Right lobe of liver (tissue), 4 donors: ENCODE measurements at regions not wholly inside any gene's neighbourhood (a gene's known extent, or its start where the extent isn't known, plus 50 kb on each side); places are given as distances from the start of the nearest gene placed in this dataset.

ENCODE experiments used
- POLR2A ChIP-seq: fragments of 450-650 bp; IDR thresholded peaks from one replicate; pipeline ENCODE4 v1.6.1; 2017; ENCODE audit warnings: antibody characterized with exemption, mild to moderate bottlenecking
- TF ChIP-seq, protein P1 (sequence below), 4 donors: fragments of 200-600 bp in 3 of 4; fragments of 450-650 bp in 1 of 4; IDR thresholded peaks; one replicate each; pipeline versions ENCODE4 v1.5.1 to v1.8.0; 2016 to 2022; ENCODE audit warnings: antibody characterized with exemption in 4 of 4, mild to moderate bottlenecking in 2 of 4
- donor health status: DM: no; HTN: no; CAD: no.
- donor health status: DM: no; HTN: no; CAD: no.
- donor health status: DM: no; HTN: yes; CAD: no.

DNA sequence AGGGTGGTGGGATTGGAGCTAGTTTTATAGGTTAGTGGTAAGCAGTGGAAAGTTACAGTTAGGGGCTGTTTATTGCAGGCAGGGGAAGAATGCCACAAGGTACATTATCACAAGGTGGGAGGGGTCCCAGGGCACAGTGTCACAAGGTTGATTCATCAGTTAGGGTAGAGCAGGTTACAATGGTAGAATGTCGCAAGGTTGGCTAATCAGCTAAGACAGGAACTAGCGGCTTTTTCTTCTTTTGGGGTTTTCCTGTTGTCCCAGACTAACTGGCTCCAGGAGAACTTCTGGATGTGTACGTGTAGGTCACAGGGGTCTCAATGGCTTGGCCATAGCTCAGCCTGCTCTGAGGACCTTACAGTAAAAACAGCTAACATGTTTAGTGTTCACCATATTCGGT is 1221.1 kb downstream of the SLITRK1 start:
- TF ChIP-seq, protein P1, sequence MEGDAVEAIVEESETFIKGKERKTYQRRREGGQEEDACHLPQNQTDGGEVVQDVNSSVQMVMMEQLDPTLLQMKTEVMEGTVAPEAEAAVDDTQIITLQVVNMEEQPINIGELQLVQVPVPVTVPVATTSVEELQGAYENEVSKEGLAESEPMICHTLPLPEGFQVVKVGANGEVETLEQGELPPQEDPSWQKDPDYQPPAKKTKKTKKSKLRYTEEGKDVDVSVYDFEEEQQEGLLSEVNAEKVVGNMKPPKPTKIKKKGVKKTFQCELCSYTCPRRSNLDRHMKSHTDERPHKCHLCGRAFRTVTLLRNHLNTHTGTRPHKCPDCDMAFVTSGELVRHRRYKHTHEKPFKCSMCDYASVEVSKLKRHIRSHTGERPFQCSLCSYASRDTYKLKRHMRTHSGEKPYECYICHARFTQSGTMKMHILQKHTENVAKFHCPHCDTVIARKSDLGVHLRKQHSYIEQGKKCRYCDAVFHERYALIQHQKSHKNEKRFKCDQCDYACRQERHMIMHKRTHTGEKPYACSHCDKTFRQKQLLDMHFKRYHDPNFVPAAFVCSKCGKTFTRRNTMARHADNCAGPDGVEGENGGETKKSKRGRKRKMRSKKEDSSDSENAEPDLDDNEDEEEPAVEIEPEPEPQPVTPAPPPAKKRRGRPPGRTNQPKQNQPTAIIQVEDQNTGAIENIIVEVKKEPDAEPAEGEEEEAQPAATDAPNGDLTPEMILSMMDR (IDR thresholded peaks at IDR 0.05), result no peak
- TF ChIP-seq POLR2A, result no peak
